HuH-7 (cell line): ENCODE measurements at regions not wholly inside any gene's neighbourhood (a gene's known extent, or its start where the extent isn't known, plus 50 kb on each side); places are given as distances from the start of the nearest gene placed in this dataset.
"Not testable (repeated sequence)": the region's sequence is repeated elsewhere in the genome, so short reads cannot be mapped to it uniquely, and the experiment has no call there.

ENCODE experiments used
- DNase-seq: peaks from one replicate; pipeline ENCODE4 v3.0.0; 2011; ENCODE audit warnings: low spot score

DNA sequence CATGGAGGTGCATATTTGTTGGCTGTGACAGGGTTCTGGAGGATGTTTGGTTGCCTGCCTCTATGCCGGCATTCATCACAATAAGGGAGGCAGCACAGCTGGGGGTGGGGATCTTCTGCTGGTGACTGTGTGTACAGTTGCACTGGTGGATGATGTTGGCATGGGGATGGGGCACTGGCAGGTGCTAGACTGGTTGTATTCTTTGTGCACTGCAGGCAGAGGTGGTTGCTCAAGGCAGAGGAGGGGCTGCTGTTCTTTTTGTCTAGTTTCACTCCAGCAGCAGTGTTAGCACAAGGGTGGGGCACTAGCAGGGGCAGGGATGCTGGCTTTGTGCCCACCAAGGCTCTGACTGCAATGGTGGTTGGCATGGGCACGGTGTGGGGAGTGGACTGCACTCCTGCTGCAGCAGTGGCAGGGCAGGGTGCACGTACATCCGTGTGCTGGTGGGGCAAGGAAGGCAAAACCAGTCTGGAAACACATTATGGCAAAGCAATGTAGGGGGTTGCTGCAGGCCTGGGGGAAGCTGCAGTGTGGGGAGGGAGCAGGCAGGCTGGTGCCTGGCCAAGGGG is 69.3 kb downstream of the ISOC1 start:
- DNase-seq: no peak

GRCh38 chr5:129170050-129170449 is 75.5 kb downstream of the ISOC1 start:
- DNase-seq: no peak

DNA sequence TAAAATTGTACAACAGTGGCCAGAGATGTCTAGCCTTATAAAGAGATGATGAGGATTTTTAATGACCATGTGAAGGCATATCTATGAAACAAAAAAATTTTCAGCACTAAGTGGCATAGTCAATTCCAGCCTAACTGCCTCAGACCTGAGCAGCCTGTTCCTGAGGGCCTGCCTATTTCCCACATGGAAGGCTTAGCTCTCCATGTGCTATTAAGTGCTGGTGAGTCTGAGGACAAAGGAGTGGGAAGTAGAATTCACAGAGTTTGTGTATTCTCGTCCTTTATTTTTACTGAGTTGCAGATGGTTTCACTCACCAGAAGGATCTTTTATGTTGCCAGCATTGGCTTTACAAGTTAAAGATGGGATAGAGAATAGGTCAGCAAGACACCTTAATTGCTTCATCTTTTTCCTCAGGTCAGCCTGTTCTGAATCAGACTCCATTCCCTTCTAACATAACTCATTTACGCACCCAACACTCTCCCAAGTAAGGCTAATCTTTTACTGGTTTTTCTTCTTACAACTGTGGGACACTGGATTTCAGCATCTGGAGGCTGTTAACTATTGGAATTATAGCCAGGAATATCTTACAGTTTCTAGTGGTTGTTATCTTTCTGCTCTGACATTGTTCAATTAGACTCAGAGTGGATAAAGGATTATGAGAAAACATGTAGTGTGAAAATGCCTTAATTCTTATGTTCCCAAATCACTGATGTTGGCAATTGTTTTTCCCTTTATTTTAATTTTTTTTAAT is 76.8 kb downstream of the ISOC1 start:
- DNase-seq: no peak

DNA sequence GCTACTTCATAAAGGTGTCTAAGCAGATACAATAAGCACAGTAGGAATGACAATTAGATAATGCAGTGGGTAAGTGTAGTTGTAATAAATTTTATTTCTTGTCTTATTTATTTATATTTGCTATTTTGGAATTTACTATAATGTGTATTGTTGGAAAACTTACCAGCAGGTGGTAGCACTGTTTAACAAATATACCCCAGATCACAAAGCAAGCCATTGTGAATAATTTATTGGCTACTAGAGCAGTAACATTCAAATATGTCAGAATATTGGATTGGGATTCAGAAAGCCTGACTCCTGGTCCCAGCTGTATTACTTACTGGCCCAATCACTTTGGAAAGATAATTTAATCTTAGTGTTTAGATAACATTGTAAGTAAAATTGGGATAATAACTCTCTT is 78.0 kb downstream of the ISOC1 start:
- DNase-seq: no peak

GRCh38 chr5:129173771-129174170 is 79.2 kb downstream of the ISOC1 start:
- no peak for DNase-seq

DNA sequence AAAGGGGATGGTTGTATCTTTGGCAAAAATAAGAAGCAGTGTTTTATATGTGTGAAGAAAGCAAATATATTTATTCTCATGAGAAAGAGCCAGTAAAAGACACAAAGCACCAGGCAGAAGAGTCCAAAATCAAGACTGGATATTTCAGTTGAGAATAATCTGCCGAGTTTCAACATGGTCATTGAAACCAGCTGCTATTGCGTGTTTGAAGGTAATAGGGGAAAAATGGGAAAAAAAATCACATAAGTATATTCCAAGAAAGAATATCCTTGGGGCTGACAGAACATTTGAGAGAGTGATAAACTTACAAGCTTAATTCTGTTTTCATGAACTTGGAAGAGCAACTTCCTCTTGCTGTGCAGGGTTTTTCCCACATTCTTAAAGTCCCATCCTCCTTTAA is 79.9 kb downstream of the ISOC1 start:
- no peak for DNase-seq

- DNase-seq: no peak
Observed at GRCh38 chr5:129177451-129177850, 82.9 kb downstream of the ISOC1 start.

DNA sequence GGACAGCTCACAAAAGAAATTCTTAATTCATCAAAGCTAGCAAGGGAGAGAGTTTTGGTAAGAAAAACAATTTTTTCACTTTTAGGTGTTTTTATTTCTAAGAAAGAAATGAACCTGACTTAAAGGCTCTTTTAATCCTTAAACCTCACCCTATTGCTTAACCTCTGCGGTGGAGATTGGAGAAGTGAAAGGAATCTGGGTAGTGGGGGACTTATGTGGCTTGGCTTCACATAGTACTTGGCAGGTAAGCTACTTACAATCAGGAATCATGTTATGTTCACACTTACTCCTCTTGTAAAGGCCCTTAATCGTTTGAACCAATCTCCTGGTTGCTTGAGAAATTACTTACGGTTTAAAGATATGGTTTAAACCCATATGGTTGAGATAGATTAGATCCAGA is 104.8 kb downstream of the ISOC1 start:
- no peak for DNase-seq

DNA sequence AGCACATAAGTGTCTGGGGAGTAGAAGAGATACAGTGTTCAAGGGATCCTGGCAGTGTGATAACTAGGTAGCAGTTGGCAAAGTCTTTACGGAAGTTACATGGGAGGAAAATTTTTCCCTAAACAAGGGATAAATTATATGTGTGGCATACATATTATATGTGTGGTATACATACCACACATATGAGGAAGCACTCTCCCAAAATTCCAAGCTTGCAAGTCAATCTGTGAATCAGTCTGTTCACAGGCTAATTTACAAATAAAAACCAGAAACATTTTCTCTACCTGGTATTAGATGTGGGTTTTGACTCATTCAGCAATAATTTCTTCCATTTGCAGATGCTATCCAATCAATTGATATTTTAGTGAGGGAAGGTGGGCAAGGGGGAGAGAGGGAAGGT is 110.0 kb downstream of the ISOC1 start:
- DNase-seq: no peak

DNA sequence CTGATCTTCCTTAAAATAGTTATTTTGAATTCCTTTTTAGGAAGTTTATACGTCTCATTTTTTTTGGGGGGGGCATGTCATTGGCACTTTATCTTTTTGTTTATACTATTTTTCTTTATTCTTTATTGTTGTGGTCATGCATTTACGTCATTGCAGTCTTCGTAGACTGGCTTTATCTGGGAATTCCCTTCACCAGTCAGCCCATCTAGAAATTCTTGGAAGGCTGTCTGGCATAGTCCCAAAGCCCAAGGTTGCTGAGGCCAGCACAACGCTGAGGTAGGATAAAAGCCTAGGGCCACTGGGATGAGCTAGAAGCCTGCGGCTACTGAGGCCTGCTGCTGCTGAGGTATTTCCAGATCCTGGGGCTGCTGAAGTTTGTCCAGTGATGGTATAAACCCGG is 121.5 kb downstream of the ISOC1 start:
- no peak for DNase-seq

DNA sequence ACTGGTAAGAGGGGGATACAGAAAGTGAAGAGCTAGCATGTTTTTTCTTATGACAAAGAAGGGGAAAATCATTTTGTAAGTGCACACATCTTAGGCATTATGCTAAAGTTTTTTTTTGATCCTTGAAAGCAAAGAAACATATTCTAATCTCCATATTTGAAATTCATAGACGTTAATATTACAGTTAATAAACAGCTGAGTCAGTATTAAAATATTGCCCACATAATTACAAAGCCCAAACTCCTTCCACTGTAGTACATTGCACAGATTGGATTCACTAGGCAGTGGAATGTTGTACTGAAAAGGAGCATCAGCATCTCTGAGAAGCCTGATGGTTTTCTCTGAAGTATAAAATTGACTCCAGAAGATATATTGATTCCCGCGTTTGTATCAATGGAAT is 122.6 kb downstream of the ISOC1 start:
- DNase-seq: no peak

DNA sequence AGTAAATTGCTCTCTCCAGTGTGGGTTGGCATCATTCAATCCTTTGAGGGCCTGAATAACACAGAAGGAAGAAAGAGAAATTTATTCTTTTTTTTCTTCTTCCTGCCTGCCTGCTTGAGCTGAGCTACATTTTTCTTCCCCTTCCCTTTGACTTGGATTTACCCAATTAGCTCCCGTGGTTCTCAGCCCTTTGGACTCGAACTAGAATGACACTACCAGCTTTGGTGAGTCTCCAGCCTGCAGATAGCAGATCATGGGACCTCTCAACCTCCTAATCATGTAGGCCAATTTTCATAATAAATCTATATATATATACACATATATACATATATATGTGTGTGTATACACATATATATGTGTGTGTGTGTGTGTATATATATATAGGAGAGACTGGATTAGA is 128.6 kb downstream of the ISOC1 start:
- DNase-seq: no peak

GRCh38 chr5:129228577-129228976 is 134.0 kb downstream of the ISOC1 start:
- DNase-seq: no peak

DNA sequence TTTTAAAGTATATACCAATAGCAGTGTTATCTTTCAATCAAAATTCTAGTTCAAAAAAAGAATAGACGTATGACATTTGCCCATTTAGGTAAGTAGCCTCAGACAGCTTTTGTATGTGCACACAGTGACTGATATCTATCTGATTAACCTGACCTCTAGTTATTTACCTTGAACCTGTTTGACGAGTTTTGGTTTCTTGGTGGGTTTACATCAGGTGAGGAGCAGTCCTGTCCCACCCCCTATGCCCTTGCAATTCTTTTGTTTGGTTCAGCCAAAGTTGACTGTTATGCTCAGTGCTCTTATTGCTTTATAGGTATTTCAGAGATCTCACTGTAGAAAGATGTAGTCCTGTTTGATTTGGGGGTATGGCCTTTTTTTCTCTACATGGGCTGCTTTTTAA is 147.2 kb downstream of the ISOC1 start:
- DNase-seq: no peak

GRCh38 chr5:129243039-129243438 is 148.5 kb downstream of the ISOC1 start:
- DNase-seq: no peak

- DNase-seq: no peak
Observed at GRCh38 chr5:129244478-129244877, 149.9 kb downstream of the ISOC1 start.

- no peak for DNase-seq
Observed at GRCh38 chr5:129245489-129245888, 150.9 kb downstream of the ISOC1 start.

- no peak for DNase-seq
Observed at GRCh38 chr5:129246088-129246487, 151.5 kb downstream of the ISOC1 start.

- DNase-seq: no peak
Observed at GRCh38 chr5:129249886-129250285, 155.3 kb downstream of the ISOC1 start.

DNA sequence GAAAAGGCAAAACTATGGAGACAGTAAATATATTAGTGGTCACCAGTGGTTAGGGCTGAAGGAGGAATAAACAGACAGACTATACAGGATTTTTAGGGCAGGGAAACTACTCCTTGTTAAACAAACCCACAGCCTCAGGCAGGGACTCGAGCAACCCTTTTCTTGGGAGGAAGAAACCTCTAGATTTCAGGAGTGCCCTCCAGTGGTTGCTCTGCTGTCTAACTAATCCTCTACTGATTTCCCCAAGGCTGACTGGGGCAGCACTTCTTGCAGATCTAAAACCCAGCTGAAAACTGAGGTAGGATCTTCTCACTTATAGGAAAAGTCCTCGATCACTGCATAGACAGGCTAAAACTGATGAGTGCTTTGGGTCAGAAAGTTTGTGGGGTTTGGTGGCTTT is 176.8 kb downstream of the ISOC1 start:
- DNase-seq: peak; percentile 4

GRCh38 chr5:129284010-129284409 is 176.1 kb upstream of the ADAMTS19 start:
- DNase-seq: no peak

GRCh38 chr5:129294216-129294615 is 165.9 kb upstream of the ADAMTS19 start:
- not testable (repeated sequence) for DNase-seq

DNA sequence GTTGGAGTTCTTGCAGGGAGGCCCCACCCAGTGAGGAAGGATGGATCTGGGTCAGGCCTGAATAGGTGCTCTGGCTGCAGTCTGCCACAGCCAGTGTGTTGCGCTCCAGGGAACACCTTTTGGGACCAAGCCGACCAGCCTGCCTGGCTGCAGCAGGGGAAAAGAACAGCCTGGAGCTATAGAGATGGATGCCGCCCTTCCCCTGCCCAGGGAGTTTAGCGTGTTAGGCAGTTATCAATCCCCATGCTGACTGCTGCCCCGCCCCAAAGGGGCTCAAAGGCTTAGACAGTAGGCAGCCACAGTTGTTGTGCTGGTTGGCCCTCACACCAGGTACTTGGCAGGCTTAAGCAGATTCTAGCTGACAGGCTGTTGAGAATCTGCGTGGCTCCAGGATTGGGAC is 153.4 kb upstream of the ADAMTS19 start:
- no peak for DNase-seq

- no peak for DNase-seq
Observed at GRCh38 chr5:129322968-129323367, 137.1 kb upstream of the ADAMTS19 start.
